Kidney (tissue), 13 donors: ENCODE measurements at regions not wholly inside any gene's neighbourhood (a gene's known extent, or its start where the extent isn't known, plus 50 kb on each side); places are given as distances from the start of the nearest gene placed in this dataset.

Experiments used
- DNase-seq, 5 donors: peaks; one replicate each; pipeline ENCODE4 v3.0.0-alpha.2; 2013 to 2020
- FAIRE-seq: peaks from 2 replicates; lab custom pipeline; 2012; peaks lifted over from hg19 to GRCh38; lab: Jason Lieb, UNC
- H3K27ac ChIP-seq, 2 donors: one replicate each; pipeline ENCODE4 v1.7.0; 2013; ENCODE audit warnings: low read depth in 2 of 2, low read length in 2 of 2, inconsistent platforms in 1 of 2
- H3K27me3 ChIP-seq: one replicate; pipeline ENCODE4 v1.7.1; 2013; ENCODE audit warnings: low read length, inconsistent platforms; ENCODE audit not compliant: control insufficient read depth, insufficient read depth
- H3K36me3 ChIP-seq, 3 donors: one replicate each; pipeline versions ENCODE4 v1.7.0 to v1.7.1; 2013; ENCODE audit warnings: low read length in 3 of 3, control low read depth in 1 of 3, inconsistent platforms in 1 of 3; ENCODE audit not compliant: insufficient read depth in 3 of 3, control insufficient read depth in 2 of 3
- H3K4me1 ChIP-seq, 3 donors: one replicate each; pipeline versions ENCODE4 v1.7.0 to v1.7.1; 2013; ENCODE audit warnings: low read length in 3 of 3, inconsistent platforms in 1 of 3, low read depth in 1 of 3; ENCODE audit not compliant: control insufficient read depth in 2 of 3, insufficient read depth in 2 of 3
- H3K4me3 ChIP-seq, 3 donors: one replicate each; pipeline versions ENCODE4 v1.7.0 to v1.8.1; 2013; ENCODE audit warnings: low read length in 3 of 3, control low read depth in 1 of 3, inconsistent platforms in 1 of 3
- H3K9ac ChIP-seq, 3 donors: one replicate each; pipeline versions ENCODE4 v1.7.0 to v1.7.1; 2013; ENCODE audit warnings: low read length in 3 of 3, control low read depth in 1 of 3, inconsistent platforms in 1 of 3
- H3K9me3 ChIP-seq, 3 donors: one replicate each; pipeline versions ENCODE4 v1.7.0 to v1.7.1; 2013; ENCODE audit warnings: low read length in 3 of 3, control low read depth in 1 of 3, inconsistent platforms in 1 of 3; ENCODE audit not compliant: control insufficient read depth in 2 of 3, insufficient read depth in 1 of 3
- CTCF ChIP-seq: IDR thresholded peaks from 3 replicates; pipeline ENCODE4 v1.5.1; 2012; ENCODE audit warnings: mild to moderate bottlenecking, moderate library complexity, borderline replicate concordance; ENCODE audit not compliant: insufficient read depth; ENCODE audit errors: extremely low read depth
- intact Hi-C: fragments of 100-400 bp; cut with DNase I; formaldehyde crosslinking; loops from one replicate; pipeline ENCODE4 v1.11.1; 2022
- donor health status: control.
- donor health status: control.
- donor health status: control.
- donor health status: control.
- donor health status: control.
- donor health status: DM: yes; HTN: yes; CAD: no.
- donor health status: Normal renal cell carcinoma (clear cell type).

GRCh38 chr4:45350438-45350837, 624.1 kb upstream of the GNPDA2 start:
- Histone ChIP-seq H3K4me1 (no peaks in the 10 kb centered on the region), H3K9me3 (no peaks in the 10 kb centered on the region), H3K27me3 (no peaks in the 10 kb centered on the region), H3K9ac (peak overlapping the region in 1 of 3 donors; percentile 12), H3K4me3 (peak overlapping the region in 2 of 3 donors; percentile 42 to 59), H3K27ac (no peak overlapping the region), H3K36me3 (no peaks in the 10 kb centered on the region)
- intact Hi-C loops, result no loop called here
- FAIRE-seq (peak; percentile 60), DNase-seq (peak in 1 of 5 donors; percentile 6)
- no peak for TF ChIP-seq CTCF

- H3K4me1 ChIP-seq, result no peaks in the 10 kb centered on the region
- H3K27ac ChIP-seq, result no peak overlapping the region
- H3K9ac ChIP-seq, result no peak overlapping the region
- intact Hi-C loops, result no loop called here
- no peaks in the 10 kb centered on the region for H3K36me3 ChIP-seq
- FAIRE-seq (no peak), DNase-seq (no peak)
- no peak for TF ChIP-seq CTCF
- H3K27me3 ChIP-seq, result no peaks in the 10 kb centered on the region
- H3K4me3 ChIP-seq, result no peak overlapping the region
- H3K9me3 ChIP-seq, result no peaks in the 10 kb centered on the region
Observed at GRCh38 chr4:45349859-45350258, 623.5 kb upstream of the GNPDA2 start.

- DNase-seq (no peak), FAIRE-seq (no peak)
- Histone ChIP-seq H3K4me3 (no peak overlapping the region), H3K4me1 (no peaks in the 10 kb centered on the region), H3K9ac (no peak overlapping the region), H3K9me3 (no peaks in the 10 kb centered on the region), H3K27me3 (no peaks in the 10 kb centered on the region), H3K36me3 (no peaks in the 10 kb centered on the region), H3K27ac (no peak overlapping the region)
- intact Hi-C loops, result no loop called here
- no peak for TF ChIP-seq CTCF
Observed at GRCh38 chr4:45346816-45347435, 620.6 kb upstream of the GNPDA2 start.

- Histone ChIP-seq H3K4me1 (no peaks in the 10 kb centered on the region), H3K4me3 (no peak overlapping the region), H3K27me3 (no peaks in the 10 kb centered on the region), H3K9ac (no peak overlapping the region), H3K36me3 (no peaks in the 10 kb centered on the region), H3K9me3 (no peaks in the 10 kb centered on the region), H3K27ac (no peak overlapping the region)
- FAIRE-seq (no peak), DNase-seq (no peak)
- intact Hi-C loops, result no loop called here
- no peak for TF ChIP-seq CTCF
Observed at GRCh38 chr4:45345558-45345957, 619.2 kb upstream of the GNPDA2 start.
